ACC112 (cell line): ENCODE measurements at regions not wholly inside any gene's neighbourhood (a gene's known extent, or its start where the extent isn't known, plus 50 kb on each side); places are given as distances from the start of the nearest gene placed in this dataset.

Experiments used
- H2AFZ ChIP-seq: fragments of 200-600 bp; sonication (generic); one replicate; pipeline ENCODE4 v1.6.0; 2017; ENCODE audit warnings: antibody characterized with exemption, low read length; ENCODE audit not compliant: unreplicated experiment
- H3K27ac ChIP-seq: fragments of 200-600 bp; sonication (generic); 2 replicates; pipeline ENCODE4 v1.5.1; 2014; ENCODE audit warnings: low read depth, mild to moderate bottlenecking, antibody characterized with exemption, low read length, moderate library complexity
- H3K27me3 ChIP-seq: fragments of 200-600 bp; sonication (generic); 2 replicates; pipeline ENCODE4 v1.6.1; 2014; ENCODE audit warnings: mild to moderate bottlenecking, antibody characterized with exemption, low read length, moderate library complexity, mixed read lengths; ENCODE audit not compliant: insufficient read depth
- H3K36me3 ChIP-seq: fragments of 200-600 bp; sonication (generic); 2 replicates; pipeline ENCODE4 v1.6.1; 2016; ENCODE audit warnings: mild to moderate bottlenecking, antibody characterized with exemption, low read length, moderate library complexity, mixed read lengths; ENCODE audit not compliant: insufficient read depth
- H3K4me1 ChIP-seq: fragments of 200-600 bp; sonication (generic); one replicate; pipeline ENCODE4 v1.6.1; 2016; ENCODE audit warnings: low read length, mixed read lengths; ENCODE audit not compliant: insufficient read depth, unreplicated experiment, control insufficient read depth
- H3K4me3 ChIP-seq: fragments of 200-600 bp; sonication (generic); 2 replicates; pipeline ENCODE4 v1.5.1; 2014; ENCODE audit warnings: mild to moderate bottlenecking, low read depth, low read length
- H3K79me2 ChIP-seq: fragments of 200-600 bp; sonication (generic); one replicate; pipeline ENCODE4 v1.6.0; 2016; ENCODE audit warnings: low read length; ENCODE audit not compliant: control insufficient read depth, unreplicated experiment, insufficient read depth

DNA sequence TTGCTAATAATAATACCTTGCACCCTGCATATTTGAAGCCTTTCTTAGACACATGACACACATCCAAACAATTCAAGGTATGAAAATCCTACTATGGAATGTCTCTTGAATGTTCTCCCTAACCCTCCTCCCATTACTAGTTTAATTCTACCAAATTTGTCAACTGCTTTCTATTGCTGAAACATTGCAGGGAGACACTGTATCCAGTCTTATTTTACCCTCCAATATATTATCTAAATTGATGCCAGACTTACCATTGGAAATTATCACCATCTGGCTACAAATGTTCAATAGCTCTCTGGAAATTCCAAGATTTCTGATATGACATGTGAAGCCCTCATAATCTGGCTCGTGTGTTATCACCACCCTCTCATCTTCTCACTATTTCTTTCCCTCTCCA, 1027.3 kb upstream of the CITED2 start:
- peaks cover 16% of the 10 kb centered on the region for H3K4me1 ChIP-seq
- H3K36me3 ChIP-seq: no peaks in the 10 kb centered on the region
- no peaks in the 10 kb centered on the region for H3K27me3 ChIP-seq
- H3K4me3 ChIP-seq: peak overlapping the region; percentile 34
- H3K27ac ChIP-seq: peak overlapping the region; percentile 57
- H3K79me2 ChIP-seq: no peaks in the 10 kb centered on the region
- peak overlapping the region; percentile 83 for H2AFZ ChIP-seq

- H3K79me2 ChIP-seq: no peaks in the 10 kb centered on the region
- H3K27ac ChIP-seq: no peak overlapping the region
- H3K27me3 ChIP-seq: no peaks in the 10 kb centered on the region
- H2AFZ ChIP-seq: no peak overlapping the region
- peaks cover 16% of the 10 kb centered on the region for H3K4me1 ChIP-seq
- H3K36me3 ChIP-seq: no peaks in the 10 kb centered on the region
- no peak overlapping the region for H3K4me3 ChIP-seq
Observed at GRCh38 chr6:140398076-140398475, 1023.6 kb upstream of the CITED2 start.

DNA sequence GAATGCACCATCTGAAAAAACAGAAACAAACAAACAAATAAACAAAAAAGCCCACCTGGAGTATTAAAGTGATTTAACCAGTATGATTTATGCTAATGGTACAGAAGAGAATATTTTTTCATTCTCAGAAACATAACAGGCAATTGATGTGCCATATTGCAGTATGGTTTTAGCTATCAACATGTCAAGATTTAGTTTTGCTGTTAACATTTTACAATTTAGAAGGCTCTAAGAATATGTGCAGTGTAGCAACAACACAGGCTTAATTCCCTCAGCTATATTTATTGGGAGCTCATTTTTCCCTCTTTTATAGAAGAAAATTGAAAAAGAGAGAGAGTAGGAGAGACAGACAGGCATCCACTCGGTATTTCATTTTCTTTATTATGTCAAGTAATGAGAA, 1022.7 kb upstream of the CITED2 start:
- Histone ChIP-seq H3K36me3 (no peaks in the 10 kb centered on the region), H3K4me1 (peaks cover 13% of the 10 kb centered on the region), H3K4me3 (no peak overlapping the region), H2AFZ (no peak overlapping the region), H3K79me2 (no peaks in the 10 kb centered on the region), H3K27ac (no peak overlapping the region), H3K27me3 (no peaks in the 10 kb centered on the region)

DNA sequence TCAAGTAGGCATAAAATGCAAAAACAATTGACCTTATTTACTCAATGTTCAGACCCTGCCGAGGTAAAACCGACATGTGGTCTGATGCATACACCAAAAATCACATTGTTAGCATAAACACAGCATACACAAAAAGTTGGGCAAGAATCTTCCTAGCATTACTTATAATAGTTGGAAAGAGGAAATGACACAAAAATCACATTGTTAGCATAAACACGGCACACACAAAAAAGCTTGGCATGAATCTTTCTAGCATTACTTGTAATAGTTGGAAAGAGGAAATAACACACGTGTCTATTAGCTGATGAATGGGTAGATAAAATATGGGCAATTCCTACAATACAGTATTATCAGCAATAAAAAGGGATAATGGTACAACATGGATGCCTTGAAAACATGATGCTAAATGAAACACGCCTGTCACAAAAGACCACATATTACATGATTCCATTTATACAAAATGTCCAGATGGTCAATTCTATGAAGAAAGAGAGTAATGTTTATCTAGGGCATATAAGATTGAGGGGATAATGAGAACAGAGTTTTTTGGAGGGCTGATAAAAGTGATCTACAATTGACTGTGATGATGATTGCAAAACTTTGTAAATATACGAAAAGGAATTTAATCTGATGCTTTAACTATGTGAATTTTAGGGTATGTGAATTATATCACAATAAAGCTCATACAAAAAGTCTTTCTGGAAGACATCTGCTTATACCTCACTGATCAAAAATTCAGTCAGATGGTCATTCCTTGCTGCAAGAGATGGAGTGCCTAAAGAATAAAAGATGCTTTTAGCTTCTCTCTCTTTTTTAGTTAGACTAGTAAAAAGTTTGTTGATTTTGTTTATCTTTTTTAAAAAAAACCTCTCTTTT, 1019.5 kb upstream of the CITED2 start:
- Histone ChIP-seq H3K27me3 (no peaks in the 10 kb centered on the region), H3K27ac (no peak overlapping the region), H3K4me1 (peaks cover 4% of the 10 kb centered on the region), H2AFZ (peak overlapping the region; percentile 7), H3K79me2 (no peaks in the 10 kb centered on the region), H3K36me3 (no peaks in the 10 kb centered on the region), H3K4me3 (no peak overlapping the region)

- no peak overlapping the region for H2AFZ ChIP-seq
Observed at GRCh38 chr6:140388815-140389214, 1014.4 kb upstream of the CITED2 start.

DNA sequence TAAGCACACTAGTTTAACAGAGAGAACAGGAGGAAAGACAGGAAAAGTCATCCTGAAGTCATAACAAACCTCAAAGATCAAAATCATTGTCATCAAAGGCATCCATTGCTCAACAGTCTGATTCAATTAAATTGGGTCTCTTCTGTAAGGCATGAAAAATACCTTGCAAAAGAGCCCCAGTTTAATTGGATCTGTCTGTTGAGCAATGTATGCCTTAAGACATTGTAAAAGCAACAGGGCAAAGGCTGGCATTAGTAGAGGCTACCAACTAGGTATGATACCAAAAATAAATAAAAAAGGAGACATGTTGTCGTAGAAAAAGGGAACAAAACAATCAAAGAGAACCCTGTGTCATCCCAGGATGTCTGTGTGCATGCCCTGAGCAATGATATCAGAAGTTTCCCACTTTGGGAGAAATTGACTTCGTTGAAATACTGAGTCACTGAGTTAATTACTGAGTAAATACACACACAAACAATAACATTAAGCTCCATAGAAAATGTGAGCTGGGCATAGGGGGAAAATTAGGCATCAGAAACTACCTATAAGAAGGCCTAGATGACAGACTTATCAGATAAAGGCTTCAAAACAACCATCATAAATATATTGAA, 1013.8 kb upstream of the CITED2 start:
- Histone ChIP-seq H3K36me3 (no peaks in the 10 kb centered on the region), H3K4me3 (no peak overlapping the region), H3K27ac (no peak overlapping the region), H3K4me1 (no peaks in the 10 kb centered on the region), H3K27me3 (no peaks in the 10 kb centered on the region), H3K79me2 (no peaks in the 10 kb centered on the region), H2AFZ (no peak overlapping the region)

More at GRCh38 chr6:140388815-140389214, 1014.4 kb upstream of the CITED2 start:
- no peak overlapping the region for H3K27ac ChIP-seq
- no peaks in the 10 kb centered on the region for H3K4me1 ChIP-seq
- no peaks in the 10 kb centered on the region for H3K79me2 ChIP-seq
- no peaks in the 10 kb centered on the region for H3K27me3 ChIP-seq
- no peak overlapping the region for H3K4me3 ChIP-seq
- no peaks in the 10 kb centered on the region for H3K36me3 ChIP-seq

- Histone ChIP-seq H3K27me3 (no peaks in the 10 kb centered on the region), H2AFZ (no peak overlapping the region), H3K36me3 (no peaks in the 10 kb centered on the region), H3K27ac (no peak overlapping the region), H3K79me2 (no peaks in the 10 kb centered on the region), H3K4me1 (peaks cover 3% of the 10 kb centered on the region), H3K4me3 (no peak overlapping the region)
Observed at GRCh38 chr6:140385679-140386078, 1011.2 kb upstream of the CITED2 start.

- Histone ChIP-seq H2AFZ (no peak overlapping the region), H3K79me2 (no peaks in the 10 kb centered on the region), H3K4me3 (no peak overlapping the region), H3K4me1 (peaks cover 8% of the 10 kb centered on the region), H3K27me3 (no peaks in the 10 kb centered on the region), H3K36me3 (no peaks in the 10 kb centered on the region), H3K27ac (no peak overlapping the region)
Observed at GRCh38 chr6:140382355-140382754, 1007.9 kb upstream of the CITED2 start.

DNA sequence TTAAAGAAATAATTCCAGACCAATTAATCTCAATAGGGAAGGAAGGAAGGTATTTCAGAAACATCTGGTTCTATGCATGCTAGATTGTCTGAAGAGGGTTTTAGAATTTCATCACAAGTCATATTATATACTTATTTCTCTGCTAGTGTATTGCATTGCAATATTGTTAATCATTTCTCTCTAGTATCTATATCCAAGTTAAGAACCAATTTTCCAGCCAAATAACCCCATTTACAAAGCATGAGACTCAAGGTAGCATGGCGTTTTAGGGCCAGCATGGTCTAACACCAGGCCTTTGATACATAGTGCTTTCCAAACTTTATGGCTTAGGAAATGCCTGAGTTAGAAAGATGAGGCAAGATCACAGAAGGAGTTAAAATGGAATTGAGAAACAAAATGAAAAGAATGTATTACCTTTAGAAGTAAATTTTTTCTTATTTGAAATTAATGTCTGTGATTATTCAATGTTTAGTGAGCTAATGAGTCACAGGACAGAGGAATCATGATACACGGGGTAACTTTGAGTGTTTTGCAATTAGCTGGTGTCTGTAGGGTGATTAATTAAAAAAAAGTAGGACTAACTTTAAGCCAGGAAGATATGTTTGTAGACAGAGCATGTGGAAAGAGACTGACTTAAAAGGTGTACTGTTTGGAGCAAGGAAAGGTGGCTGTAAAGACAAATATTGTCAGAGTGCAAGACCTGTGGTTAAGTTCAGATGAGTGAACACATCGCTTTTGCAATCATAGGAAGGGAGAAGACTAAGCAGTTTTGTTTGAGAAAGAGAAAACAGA, 1006.2 kb upstream of the CITED2 start:
- Histone ChIP-seq H3K4me1 (peaks cover 8% of the 10 kb centered on the region), H3K27me3 (no peaks in the 10 kb centered on the region), H2AFZ (peak overlapping the region; percentile 67), H3K4me3 (no peak overlapping the region), H3K79me2 (no peaks in the 10 kb centered on the region), H3K27ac (no peak overlapping the region), H3K36me3 (no peaks in the 10 kb centered on the region)

- H3K27me3 ChIP-seq: no peaks in the 10 kb centered on the region
- H3K79me2 ChIP-seq: no peaks in the 10 kb centered on the region
- no peak overlapping the region for H2AFZ ChIP-seq
- H3K36me3 ChIP-seq: no peaks in the 10 kb centered on the region
- H3K27ac ChIP-seq: no peak overlapping the region
- H3K4me1 ChIP-seq: peaks cover 8% of the 10 kb centered on the region
- H3K4me3 ChIP-seq: no peak overlapping the region
Observed at GRCh38 chr6:140379919-140380318, 1005.5 kb upstream of the CITED2 start.
